Upper lobe of left lung (tissue), 6 donors: ENCODE measurements at regions not wholly inside any gene's neighbourhood (a gene's known extent, or its start where the extent isn't known, plus 50 kb on each side); places are given as distances from the start of the nearest gene placed in this dataset.
A peak's percentile ranks its signal among the peaks of the same experiment; 100 is the strongest.

Experiments used
- ATAC-seq, 2 donors: fragments of 200-7000 bp; cut with Tn5 transposase; one replicate each; pipeline ENCODE4 v1.9.1; 2022; ENCODE audit warnings: mild to moderate bottlenecking in 2 of 2, moderate library complexity in 2 of 2; ENCODE audit not compliant: low FRiP score in 2 of 2
- DNase-seq, 2 donors: peaks; one replicate each; pipeline ENCODE4 v3.0.0-alpha.2; 2019 to 2020
- H3K27ac ChIP-seq, 4 donors: fragments of 200-600 bp; sonication (generic); one replicate each; pipeline ENCODE4 v1.5.1; 2016 to 2019
- H3K27me3 ChIP-seq, 4 donors: fragments of 200-600 bp; sonication (generic); one replicate each; pipeline ENCODE4 v1.5.1; 2017 to 2019
- H3K36me3 ChIP-seq, 4 donors: fragments of 200-600 bp; sonication (generic); one replicate each; pipeline ENCODE4 v1.5.1; 2016 to 2019
- H3K4me1 ChIP-seq, 4 donors: fragments of 200-600 bp; sonication (generic); one replicate each; pipeline ENCODE4 v1.5.1; 2018 to 2019
- H3K4me3 ChIP-seq, 4 donors: fragments of 200-600 bp; sonication (generic); one replicate each; pipeline ENCODE4 v1.5.1; 2017 to 2019; ENCODE audit warnings: mild to moderate bottlenecking in 2 of 4, moderate library complexity in 1 of 4
- H3K9me3 ChIP-seq, 4 donors: fragments of 200-600 bp; sonication (generic); one replicate each; pipeline ENCODE4 v1.5.1; 2018 to 2019
- EP300 ChIP-seq, 4 donors: sonication (generic); formaldehyde crosslinking; IDR thresholded peaks; one replicate each; pipeline ENCODE4 v1.5.1; 2017; ENCODE audit warnings: antibody characterized with exemption in 4 of 4, control low read depth in 2 of 4
- POLR2A ChIP-seq, 4 donors: fragments of 450-650 bp; IDR thresholded peaks; one replicate each; pipeline ENCODE4 v1.5.1; 2016 to 2017; ENCODE audit warnings: antibody characterized with exemption in 4 of 4, mild to moderate bottlenecking in 2 of 4
- POLR2AphosphoS5 ChIP-seq, 2 donors: sonication (generic); formaldehyde crosslinking; IDR thresholded peaks; one replicate each; pipeline ENCODE4 v1.5.1; 2017; ENCODE audit warnings: antibody characterized with exemption in 2 of 2
- WGBS, 2 donors: methylation state at CpG; one replicate each; pipeline ENCODE4 v1.1.5; 2017 to 2018; 5-methylcytosine and 5-hydroxymethylcytosine counted together
- TF ChIP-seq, protein P1 (sequence below), 6 experiments: fragments of 450-650 bp in 4 of 6; fragments of 200-600 bp in 2 of 6; sonication (generic) in 2 of 6; IDR thresholded peaks; one replicate each; pipeline ENCODE4 v1.5.1; 2016 to 2019; ENCODE audit warnings: antibody characterized with exemption in 6 of 6
- donor health status: DM: no; HTN: no; CAD: no; lungs with moderate emphysema.
- donor health status: DM: no; HTN: yes; CAD: no; lungs with severe emphysema.

DNA sequence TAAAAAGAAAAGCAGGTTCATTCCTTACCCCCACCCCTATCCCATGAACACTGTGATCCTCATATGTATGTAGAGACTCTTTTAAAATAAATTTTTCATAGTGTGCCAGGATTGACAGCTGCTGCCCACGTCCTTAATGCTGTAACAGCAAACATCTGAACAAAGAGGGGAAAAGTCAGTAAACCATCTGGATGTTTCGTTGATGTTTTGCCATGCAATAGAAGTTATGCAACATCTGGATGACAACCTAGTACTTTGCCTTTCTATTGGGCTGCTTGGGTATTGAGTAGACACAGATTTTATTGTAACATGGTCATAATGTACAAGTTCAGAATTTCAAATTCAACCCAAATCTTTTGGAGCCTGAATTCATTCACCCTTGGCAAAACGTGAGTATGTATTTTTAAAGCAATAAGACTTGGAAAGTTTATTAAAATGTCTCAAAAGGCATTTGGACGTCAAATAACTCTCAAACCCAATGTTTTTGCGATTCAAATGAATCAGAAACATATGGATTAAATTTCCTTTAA lies 500.3 kb downstream of the DHX35 start:
- Histone ChIP-seq H3K9me3 (no peaks in the 10 kb centered on the region), H3K27me3 (no peaks in the 10 kb centered on the region)
- no peak for DNase-seq

DNA sequence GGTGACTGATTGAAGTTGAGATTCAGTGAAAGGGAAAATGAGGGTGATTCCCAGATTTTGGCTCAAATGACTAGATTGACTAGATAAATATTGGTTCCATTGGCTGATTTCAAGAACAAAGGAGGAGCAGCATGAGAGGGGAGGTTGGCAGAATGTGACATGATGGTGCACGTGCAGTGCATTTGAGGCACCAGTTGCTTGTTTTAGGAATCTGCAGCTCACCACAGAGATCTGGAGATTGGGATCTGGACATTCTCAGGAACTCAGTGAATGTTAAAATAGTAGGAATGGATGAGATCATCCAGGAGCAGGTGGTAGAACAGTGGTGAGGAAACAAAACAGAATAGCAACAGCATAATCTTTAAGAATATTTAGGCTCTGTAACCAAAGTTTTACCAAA lies 496.3 kb downstream of the DHX35 start:
- ATAC-seq (no peak), DNase-seq (no peak)
- no peaks in the 10 kb centered on the region for H3K36me3 ChIP-seq
- no peak overlapping the region for H3K27ac ChIP-seq
- no peaks in the 10 kb centered on the region for H3K27me3 ChIP-seq
- H3K4me3 ChIP-seq, result no peak overlapping the region
- WGBS, 2 donors, result 85 to 89% methylated on average over 1 of the region's 1 CpG
- no peaks in the 10 kb centered on the region for H3K4me1 ChIP-seq
- TF ChIP-seq, protein P1, sequence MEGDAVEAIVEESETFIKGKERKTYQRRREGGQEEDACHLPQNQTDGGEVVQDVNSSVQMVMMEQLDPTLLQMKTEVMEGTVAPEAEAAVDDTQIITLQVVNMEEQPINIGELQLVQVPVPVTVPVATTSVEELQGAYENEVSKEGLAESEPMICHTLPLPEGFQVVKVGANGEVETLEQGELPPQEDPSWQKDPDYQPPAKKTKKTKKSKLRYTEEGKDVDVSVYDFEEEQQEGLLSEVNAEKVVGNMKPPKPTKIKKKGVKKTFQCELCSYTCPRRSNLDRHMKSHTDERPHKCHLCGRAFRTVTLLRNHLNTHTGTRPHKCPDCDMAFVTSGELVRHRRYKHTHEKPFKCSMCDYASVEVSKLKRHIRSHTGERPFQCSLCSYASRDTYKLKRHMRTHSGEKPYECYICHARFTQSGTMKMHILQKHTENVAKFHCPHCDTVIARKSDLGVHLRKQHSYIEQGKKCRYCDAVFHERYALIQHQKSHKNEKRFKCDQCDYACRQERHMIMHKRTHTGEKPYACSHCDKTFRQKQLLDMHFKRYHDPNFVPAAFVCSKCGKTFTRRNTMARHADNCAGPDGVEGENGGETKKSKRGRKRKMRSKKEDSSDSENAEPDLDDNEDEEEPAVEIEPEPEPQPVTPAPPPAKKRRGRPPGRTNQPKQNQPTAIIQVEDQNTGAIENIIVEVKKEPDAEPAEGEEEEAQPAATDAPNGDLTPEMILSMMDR (IDR thresholded peaks at IDR 0.05), result no peak
- TF ChIP-seq EP300 (IDR thresholded peaks at IDR 0.05) (no peak), POLR2A (IDR thresholded peaks at IDR 0.05) (no peak), POLR2AphosphoS5 (IDR thresholded peaks at IDR 0.05) (no peak)
- no peaks in the 10 kb centered on the region for H3K9me3 ChIP-seq

More for the DNA sequence above, 500.3 kb downstream of the DHX35 start:
- WGBS, 2 donors, result 60 to 70% methylated on average over 5 of the region's 5 CpGs
- Histone ChIP-seq H3K4me3 (no peak overlapping the region), H3K27ac (no peak overlapping the region), H3K4me1 (no peaks in the 10 kb centered on the region), H3K36me3 (no peaks in the 10 kb centered on the region)
- ATAC-seq, result no peak
- no peak for TF ChIP-seq POLR2A (IDR thresholded peaks at IDR 0.05)
- no peak for TF ChIP-seq EP300 (IDR thresholded peaks at IDR 0.05)
- TF ChIP-seq, protein P1 (IDR thresholded peaks at IDR 0.05), result no peak
- no peak for TF ChIP-seq POLR2AphosphoS5 (IDR thresholded peaks at IDR 0.05)

DNA sequence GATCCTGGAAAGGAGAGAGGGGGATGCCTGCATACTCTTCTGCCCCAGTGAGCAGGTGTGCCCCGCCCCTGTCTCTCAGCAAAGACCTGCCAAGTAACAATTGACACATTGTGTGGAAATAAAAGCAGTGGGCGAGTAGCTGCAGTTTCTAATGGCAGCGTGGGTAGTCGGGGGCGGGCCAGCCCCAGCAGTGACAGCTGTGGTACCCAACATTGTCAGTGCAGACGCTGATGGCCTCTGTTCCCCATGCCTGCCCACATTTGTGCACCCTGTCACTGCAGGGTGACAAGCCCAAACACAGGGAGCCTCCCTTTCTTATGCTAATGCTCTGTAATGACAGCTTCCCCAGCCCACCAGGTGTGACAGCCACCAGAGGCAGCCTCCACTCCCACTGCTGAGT lies 491.7 kb downstream of the DHX35 start:
- 74 to 77% methylated on average over 6 of the region's 6 CpGs for WGBS, 2 donors

DNA sequence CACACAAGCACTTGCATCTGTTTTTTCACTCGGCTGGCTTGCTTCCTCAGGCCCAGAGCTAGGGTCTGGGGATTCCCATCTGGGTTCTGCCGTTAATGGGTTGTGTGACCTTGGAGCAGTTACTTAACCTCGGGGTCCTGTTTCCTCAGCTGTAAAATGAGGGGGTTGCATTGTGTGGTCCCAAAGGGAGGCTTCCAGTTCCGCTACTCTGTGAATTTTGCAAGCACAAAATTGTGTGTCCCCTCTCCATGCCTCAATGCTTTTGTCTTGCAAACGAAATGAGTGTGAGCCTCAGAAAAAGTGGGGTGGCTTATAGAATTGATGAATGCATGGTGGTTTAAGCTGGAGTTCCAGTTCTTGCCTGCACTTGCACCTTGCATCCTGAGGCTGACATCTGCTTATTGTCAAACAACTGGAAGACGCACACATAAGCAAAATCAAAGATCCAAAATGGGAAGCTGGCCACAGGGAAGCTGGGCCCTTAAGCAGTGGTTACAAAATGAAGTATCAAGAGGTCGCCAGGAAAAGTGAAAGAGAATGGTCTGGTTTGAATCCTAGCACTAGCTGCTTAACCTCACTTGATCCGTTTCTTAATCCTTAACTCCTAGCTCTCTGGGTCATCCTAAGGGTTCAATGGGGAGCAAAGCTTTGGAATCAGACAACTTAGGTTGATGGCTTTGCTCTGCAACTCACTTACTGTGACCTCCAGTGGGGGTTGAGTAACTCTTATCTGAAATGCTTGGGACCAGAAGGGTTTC lies 490.6 kb downstream of the DHX35 start:
- Histone ChIP-seq H3K4me3 (no peak overlapping the region), H3K9me3 (no peaks in the 10 kb centered on the region), H3K4me1 (no peaks in the 10 kb centered on the region), H3K36me3 (no peaks in the 10 kb centered on the region), H3K27ac (no peak overlapping the region), H3K27me3 (no peaks in the 10 kb centered on the region)
- ATAC-seq (no peak), DNase-seq (no peak)
- TF ChIP-seq POLR2AphosphoS5 (IDR thresholded peaks at IDR 0.05) (no peak), EP300 (IDR thresholded peaks at IDR 0.05) (no peak), POLR2A (IDR thresholded peaks at IDR 0.05) (no peak)
- TF ChIP-seq, protein P1 (IDR thresholded peaks at IDR 0.05), result no peak
- WGBS, 2 donors, result 67 to 71% methylated on average over 8 of the region's 8 CpGs

More for the DNA sequence above, 491.7 kb downstream of the DHX35 start:
- peak in 1 of 2 donors; percentile 28 for DNase-seq
- Histone ChIP-seq H3K4me1 (no peaks in the 10 kb centered on the region), H3K27ac (no peak overlapping the region), H3K9me3 (no peaks in the 10 kb centered on the region), H3K27me3 (no peaks in the 10 kb centered on the region), H3K4me3 (no peak overlapping the region), H3K36me3 (no peaks in the 10 kb centered on the region)
- no peak for TF ChIP-seq POLR2A (IDR thresholded peaks at IDR 0.05)
- no peak for TF ChIP-seq POLR2AphosphoS5 (IDR thresholded peaks at IDR 0.05)
- ATAC-seq, result no peak

DNA sequence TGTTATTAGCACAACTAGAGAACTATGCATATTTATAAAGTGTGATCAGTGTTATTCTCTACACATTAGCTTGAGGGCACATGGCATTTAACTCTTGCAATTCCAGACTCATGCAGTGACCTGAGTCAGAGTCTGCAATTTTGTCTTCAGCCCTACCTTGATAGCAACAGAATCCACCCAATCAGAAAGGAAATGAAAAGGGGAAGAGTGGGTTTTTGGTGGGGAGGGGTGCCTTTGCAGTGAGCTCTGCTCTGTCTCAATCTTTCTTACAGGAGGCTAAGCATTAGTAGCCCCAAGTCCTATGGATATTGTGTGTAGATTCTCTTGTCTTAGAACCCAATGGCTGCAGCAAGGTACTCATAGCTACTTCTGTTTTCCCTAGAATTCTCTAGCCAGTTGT lies 489.2 kb downstream of the DHX35 start:
- Histone ChIP-seq H3K36me3 (no peaks in the 10 kb centered on the region), H3K27me3 (no peaks in the 10 kb centered on the region), H3K4me1 (no peaks in the 10 kb centered on the region), H3K4me3 (no peak overlapping the region), H3K9me3 (no peaks in the 10 kb centered on the region), H3K27ac (no peak overlapping the region)
- ATAC-seq (no peak), DNase-seq (no peak)
- TF ChIP-seq EP300 (IDR thresholded peaks at IDR 0.05), result no peak
- TF ChIP-seq, protein P1 (IDR thresholded peaks at IDR 0.05), result no peak
- TF ChIP-seq POLR2A (IDR thresholded peaks at IDR 0.05), result no peak
- no peak for TF ChIP-seq POLR2AphosphoS5 (IDR thresholded peaks at IDR 0.05)
